ENCODE measurements at regions not wholly inside any gene's neighbourhood (a gene's known extent, or its start where the extent isn't known, plus 50 kb on each side); places are given as distances from the start of the nearest gene placed in this dataset.

- ATAC-seq (no peak), DNase-seq (ENCODE audit: low spot score) (no peak)
- Histone ChIP-seq H4K20me1 (replicated peaks; ENCODE audit: insufficient read depth) (no peaks in the 10 kb centered on the region), H3K4me3 (no peak overlapping the region), H3K79me2 (replicated peaks; ENCODE audit: insufficient read depth) (no peaks in the 10 kb centered on the region), H3K4me2 (no peak overlapping the region), H3K27ac (ENCODE audit: low read depth) (no peak overlapping the region), H3K27me3 (ENCODE audit: insufficient read depth) (no peaks in the 10 kb centered on the region), H3F3A (replicated peaks; ENCODE audit: low read depth) (no peaks in the 10 kb centered on the region), H3K4me1 (ENCODE audit: insufficient read depth) (no peaks in the 10 kb centered on the region), H3K36me3 (ENCODE audit: insufficient read depth) (no peaks in the 10 kb centered on the region), H3K9me2 (ENCODE audit: insufficient read depth) (0 out of 2 replicates have a peak, but pooled peaks cover 5% of the 10 kb centered on the region), H2AFZ (no peak overlapping the region)
- peaks cover 4% of the 10 kb centered on the region for H3K27me3 Mint-ChIP-seq (ENCODE audit: insufficient read depth, low read depth, poor library complexity)
- no peaks in the 10 kb centered on the region; the same call in 2 of the 3 replicates for H3K36me3 Mint-ChIP-seq (ENCODE audit: low read depth)
- peaks cover 14% of the 10 kb centered on the region for H3K9me3 Mint-ChIP-seq
- no peaks in the 10 kb centered on the region for H3K4me1 Mint-ChIP-seq
- TF ChIP-seq REST (IDR thresholded peaks at IDR 0.05; ENCODE audit: unreplicated experiment) (no peak), CREB1 (CRISPR knock-in tag; IDR thresholded peaks at IDR 0.05; ENCODE audit: low read depth) (no peak), ZNF462 (CRISPR knock-in tag; IDR thresholded peaks at IDR 0.05) (no peak), ETS1 (IDR thresholded peaks at IDR 0.05) (no peak), NANOG (IDR thresholded peaks at IDR 0.05; ENCODE audit: borderline replicate concordance) (no peak), EZH2 (IDR thresholded peaks at IDR 0.05; ENCODE audit: low read depth, unreplicated experiment) (no peak), POLR2AphosphoS5 (IDR thresholded peaks at IDR 0.05; ENCODE audit: low read depth) (no peak), STAT1 (IDR thresholded peaks at IDR 0.05; ENCODE audit: unreplicated experiment) (no peak), ZNF331 (CRISPR knock-in tag; IDR thresholded peaks at IDR 0.05; ENCODE audit: low read depth) (no peak), JUNB (IDR thresholded peaks at IDR 0.05; ENCODE audit: unreplicated experiment) (no peak), CTCF (conservative IDR thresholded peaks at IDR 0.05; ENCODE audit: low read depth in 2 of 2) (no peak), EZH2phosphoT487 (IDR thresholded peaks at IDR 0.05; ENCODE audit: unreplicated experiment) (no peak), ZNF114 (CRISPR knock-in tag; IDR thresholded peaks at IDR 0.05) (no peak)
- H3K4me3 Mint-ChIP-seq = no peak overlapping the region
- no peak overlapping the region for H3K27ac Mint-ChIP-seq
These were observed 325.2 kb downstream of the CYP26B1 start for GRCh38 chr2:71822463-71822862.
